HL-60 (cell line): ENCODE measurements at regions not wholly inside any gene's neighbourhood (a gene's known extent, or its start where the extent isn't known, plus 50 kb on each side); places are given as distances from the start of the nearest gene placed in this dataset.

ENCODE experiments used
- TF ChIP-seq, protein P1 (sequence below): IDR thresholded peaks from one replicate; pipeline ENCODE4 v1.5.1; 2011; ENCODE audit warnings: low read length, control low read depth, inconsistent platforms; ENCODE audit not compliant: insufficient read depth
- TF ChIP-seq, protein P2 (sequence below): IDR thresholded peaks from 2 replicates; pipeline ENCODE4 v1.6.1; 2012; ENCODE audit warnings: low read depth; ENCODE audit not compliant: insufficient replicate concordance

DNA sequence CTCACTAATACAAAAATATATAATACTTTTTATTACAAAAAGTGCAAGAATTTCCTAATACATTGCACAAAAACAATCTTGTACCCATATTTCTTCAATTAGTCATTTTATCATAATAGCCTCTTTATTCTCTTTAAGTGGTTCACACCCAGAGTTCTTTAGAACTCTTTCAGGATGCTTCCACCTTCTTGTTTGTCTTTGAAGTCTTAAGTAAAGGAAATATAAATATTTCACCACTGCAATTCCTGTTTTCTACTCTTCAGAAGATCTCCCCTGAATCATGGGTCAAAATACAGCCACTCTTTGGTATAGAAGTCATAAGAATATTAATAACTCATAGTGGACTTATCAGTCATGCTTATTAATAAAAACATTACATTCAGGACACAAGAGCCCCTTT is 293.0 kb downstream of the ATPSCKMT start:
- TF ChIP-seq, protein P1, sequence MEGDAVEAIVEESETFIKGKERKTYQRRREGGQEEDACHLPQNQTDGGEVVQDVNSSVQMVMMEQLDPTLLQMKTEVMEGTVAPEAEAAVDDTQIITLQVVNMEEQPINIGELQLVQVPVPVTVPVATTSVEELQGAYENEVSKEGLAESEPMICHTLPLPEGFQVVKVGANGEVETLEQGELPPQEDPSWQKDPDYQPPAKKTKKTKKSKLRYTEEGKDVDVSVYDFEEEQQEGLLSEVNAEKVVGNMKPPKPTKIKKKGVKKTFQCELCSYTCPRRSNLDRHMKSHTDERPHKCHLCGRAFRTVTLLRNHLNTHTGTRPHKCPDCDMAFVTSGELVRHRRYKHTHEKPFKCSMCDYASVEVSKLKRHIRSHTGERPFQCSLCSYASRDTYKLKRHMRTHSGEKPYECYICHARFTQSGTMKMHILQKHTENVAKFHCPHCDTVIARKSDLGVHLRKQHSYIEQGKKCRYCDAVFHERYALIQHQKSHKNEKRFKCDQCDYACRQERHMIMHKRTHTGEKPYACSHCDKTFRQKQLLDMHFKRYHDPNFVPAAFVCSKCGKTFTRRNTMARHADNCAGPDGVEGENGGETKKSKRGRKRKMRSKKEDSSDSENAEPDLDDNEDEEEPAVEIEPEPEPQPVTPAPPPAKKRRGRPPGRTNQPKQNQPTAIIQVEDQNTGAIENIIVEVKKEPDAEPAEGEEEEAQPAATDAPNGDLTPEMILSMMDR, result no peak
- TF ChIP-seq, protein P2, sequence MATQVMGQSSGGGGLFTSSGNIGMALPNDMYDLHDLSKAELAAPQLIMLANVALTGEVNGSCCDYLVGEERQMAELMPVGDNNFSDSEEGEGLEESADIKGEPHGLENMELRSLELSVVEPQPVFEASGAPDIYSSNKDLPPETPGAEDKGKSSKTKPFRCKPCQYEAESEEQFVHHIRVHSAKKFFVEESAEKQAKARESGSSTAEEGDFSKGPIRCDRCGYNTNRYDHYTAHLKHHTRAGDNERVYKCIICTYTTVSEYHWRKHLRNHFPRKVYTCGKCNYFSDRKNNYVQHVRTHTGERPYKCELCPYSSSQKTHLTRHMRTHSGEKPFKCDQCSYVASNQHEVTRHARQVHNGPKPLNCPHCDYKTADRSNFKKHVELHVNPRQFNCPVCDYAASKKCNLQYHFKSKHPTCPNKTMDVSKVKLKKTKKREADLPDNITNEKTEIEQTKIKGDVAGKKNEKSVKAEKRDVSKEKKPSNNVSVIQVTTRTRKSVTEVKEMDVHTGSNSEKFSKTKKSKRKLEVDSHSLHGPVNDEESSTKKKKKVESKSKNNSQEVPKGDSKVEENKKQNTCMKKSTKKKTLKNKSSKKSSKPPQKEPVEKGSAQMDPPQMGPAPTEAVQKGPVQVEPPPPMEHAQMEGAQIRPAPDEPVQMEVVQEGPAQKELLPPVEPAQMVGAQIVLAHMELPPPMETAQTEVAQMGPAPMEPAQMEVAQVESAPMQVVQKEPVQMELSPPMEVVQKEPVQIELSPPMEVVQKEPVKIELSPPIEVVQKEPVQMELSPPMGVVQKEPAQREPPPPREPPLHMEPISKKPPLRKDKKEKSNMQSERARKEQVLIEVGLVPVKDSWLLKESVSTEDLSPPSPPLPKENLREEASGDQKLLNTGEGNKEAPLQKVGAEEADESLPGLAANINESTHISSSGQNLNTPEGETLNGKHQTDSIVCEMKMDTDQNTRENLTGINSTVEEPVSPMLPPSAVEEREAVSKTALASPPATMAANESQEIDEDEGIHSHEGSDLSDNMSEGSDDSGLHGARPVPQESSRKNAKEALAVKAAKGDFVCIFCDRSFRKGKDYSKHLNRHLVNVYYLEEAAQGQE, result no peak
